GM21528 (cell line): ENCODE measurements at regions not wholly inside any gene's neighbourhood (a gene's known extent, or its start where the extent isn't known, plus 50 kb on each side); places are given as distances from the start of the nearest gene placed in this dataset.

ENCODE experiments used
- ATAC-seq: cut with Tn5 transposase; IDR thresholded peaks from one replicate; pipeline ENCODE4 v1.9.1; 2021; ENCODE audit warnings: mild to moderate bottlenecking, moderate library complexity; ENCODE audit not compliant: unreplicated experiment, low FRiP score

DNA sequence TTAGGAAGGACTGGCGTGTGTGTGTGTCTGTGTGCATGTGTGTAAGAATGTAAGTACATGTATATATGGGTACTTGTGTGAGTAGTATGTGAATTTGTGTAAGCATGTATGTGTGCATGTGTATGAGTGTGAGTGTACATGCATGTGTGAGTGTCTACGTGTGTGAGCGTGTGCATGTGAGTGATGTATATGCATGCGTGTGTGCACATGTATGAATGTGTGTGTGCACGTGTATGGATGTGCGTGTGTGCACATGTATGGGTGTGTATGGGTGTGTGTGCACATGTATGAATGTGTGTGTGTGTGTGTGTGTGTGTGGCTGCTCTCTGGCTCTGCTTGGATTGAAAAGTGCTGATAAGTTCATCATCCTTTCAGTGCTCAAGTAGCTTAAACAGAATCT lies 154.5 kb downstream of the TENT4A start:
- no peak for ATAC-seq

DNA sequence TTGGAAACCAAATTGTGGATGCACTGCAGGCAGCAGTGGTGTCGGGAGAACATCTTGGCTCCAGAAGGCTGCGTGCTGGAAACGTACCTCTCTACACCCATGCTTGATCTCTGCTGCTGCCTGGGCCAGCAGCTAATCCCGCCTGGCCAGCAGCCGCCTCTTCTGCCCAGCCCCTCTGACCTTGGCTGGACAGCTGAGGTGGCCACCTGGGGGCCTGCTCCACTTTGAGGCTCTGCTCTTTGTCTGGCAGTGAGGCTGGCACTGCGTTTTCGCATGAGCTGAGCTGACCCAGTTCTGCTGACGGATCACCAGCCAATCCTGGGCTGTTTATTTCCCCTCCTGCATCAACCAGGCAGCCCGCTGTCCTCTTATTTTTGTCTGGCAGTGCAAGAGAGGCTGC lies 154.9 kb downstream of the TENT4A start:
- no peak for ATAC-seq

DNA sequence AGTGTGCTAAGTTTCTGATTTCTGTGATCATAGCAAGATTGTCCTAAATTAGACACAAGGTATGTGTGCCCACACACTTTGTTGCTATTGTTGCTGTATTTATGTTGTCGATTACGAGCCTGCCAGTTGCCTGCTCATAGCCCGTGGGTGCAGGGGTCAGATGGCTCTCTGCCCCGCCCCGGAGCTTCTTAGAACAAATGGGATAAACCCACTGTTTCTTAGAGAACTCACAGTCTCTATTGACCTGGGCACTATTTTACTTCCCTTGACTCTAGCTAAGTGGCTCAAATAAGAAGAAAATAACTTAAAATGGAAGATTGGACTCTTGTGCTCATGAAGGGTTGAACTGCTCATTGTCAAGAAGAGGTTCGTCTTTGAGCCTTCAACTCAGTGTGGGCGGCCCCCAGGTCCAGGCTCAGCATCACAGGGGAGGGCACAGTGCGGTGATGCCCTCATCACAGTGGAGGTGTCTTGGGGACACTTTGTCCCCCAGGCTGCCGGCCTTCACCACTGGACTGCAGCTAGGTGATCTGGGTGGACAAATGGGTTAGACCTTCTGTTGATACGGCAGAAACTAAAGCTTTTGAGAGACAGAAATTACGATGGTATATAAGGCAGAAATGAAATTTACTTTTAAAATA lies 155.5 kb downstream of the TENT4A start:
- no peak for ATAC-seq

DNA sequence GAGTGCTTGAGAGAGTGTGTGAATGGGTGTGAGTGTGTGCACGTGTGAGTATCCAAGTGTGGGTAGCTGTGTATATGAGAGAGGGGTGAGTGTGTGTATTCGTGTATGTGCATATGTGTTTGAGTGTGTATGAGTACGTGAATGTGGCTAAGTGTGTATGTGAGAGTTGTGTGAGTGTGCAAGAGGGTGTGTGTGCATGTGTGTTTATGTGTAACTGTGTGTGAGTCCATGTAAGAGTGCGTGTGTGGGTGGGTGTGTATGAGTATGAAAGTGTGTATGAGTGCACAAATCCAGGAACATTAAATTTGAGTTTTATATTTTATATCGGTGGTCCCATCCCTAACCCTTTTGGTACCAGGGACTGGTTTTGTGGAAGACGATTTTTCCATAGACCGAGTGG lies 156.4 kb downstream of the TENT4A start:
- no peak for ATAC-seq

DNA sequence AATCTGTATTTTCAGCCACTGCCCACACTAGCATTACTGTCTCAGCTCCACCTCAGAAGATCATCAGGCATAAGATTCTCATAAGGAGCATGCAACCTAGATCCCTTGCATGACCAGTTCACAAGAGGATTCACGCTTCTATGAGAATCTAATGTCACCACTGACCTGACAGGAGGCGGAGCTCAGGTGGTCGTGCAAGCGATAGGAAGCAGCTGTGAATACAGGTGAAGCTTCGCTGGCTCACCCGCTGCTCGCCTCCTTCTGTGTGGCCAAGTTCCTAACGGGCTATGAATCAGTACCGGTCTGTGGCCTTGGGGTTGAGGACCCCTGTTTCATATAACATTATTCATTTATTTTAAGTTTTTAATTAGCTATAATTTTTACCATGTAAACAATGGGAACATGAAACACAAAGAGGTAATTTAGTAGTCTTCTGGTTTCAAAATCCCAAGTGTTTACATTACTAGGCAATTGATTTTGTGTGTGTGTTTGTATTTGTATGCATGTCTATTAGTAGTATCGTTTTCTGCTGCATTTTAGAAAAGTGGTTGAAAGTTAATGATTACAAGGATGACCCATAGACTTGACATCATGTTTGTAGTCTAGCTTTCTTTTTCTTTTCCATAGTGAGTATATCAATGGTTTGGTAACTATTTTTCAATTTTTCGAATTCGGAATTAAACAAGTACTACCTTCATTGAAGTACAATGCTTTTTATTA lies 159.4 kb downstream of the TENT4A start:
- ATAC-seq: no peak

DNA sequence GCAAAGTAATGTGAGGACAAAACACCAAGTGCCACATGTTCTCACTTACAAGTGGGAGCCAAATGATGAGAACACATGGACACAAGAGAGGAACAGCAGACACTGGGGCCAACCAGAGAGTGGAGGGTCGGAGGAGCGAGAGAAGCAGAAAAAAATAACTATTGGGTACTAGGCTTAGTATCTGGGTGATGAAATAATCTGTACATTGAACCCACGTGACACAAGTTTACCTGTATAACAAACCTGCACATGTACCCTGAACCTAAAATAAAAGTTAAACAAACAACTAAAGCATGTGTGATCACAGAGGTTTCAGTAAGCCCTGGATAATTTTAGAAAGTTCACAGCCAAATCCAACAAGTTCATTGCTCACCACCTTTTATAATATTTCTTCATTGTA lies 160.1 kb downstream of the TENT4A start:
- no peak for ATAC-seq

DNA sequence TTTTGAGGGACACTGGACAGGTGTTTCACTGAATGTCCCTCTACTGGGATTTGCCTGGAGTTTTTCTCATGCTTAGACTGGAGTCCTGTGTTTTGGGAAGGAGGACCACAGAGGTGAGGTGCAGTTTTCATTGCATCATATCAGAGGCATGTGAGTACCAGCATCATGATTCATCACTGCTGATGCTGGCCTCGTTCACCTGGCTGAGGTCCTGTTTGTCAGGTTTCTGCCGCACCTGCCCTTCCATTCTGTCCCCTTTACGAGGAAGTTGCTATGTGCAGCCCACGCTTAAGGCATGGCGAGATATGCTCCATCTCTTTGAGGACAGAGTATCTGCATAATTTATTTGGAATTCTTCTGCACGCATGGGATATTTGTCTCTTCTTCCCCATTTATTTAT lies 162.1 kb downstream of the TENT4A start:
- ATAC-seq: no peak

DNA sequence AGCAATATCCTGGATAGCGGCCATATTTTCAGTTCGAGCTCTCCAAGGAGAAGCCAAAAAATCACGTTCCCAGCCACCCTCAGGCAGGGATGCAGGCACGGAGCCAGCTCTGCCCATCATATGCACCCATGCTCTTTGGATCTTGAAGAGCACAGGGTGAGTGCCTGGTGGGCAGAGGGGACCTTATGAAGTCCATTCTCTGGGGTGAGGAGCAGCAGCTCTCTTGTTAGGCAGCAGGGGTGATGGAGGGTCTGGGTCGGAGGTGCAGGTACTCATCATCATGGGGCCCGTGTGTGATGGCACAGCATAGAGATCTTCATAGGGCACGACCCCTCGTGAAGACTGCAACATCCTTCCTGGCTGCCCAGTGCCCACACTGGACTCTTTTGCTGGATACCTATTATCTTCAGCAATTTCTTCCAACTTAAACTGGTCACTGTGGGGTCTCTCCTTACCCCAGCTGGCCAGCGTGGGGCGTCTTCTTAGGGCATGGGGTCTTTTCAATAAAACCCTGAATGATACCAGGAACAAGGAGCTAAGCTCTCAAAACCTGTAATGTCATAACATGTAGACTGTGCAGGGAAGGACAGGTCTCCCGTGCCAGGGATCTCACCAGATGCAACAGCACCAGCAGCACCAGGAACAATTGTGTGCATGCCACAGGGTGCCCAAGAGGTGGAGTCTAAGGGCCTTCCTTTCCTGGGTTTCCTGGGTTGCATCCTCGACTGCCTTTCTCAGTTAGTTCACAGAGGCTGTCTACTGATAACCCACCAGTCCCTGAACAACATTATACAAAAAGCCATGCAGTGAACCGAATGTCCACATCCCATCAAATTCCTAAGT lies 165.0 kb downstream of the TENT4A start:
- ATAC-seq: no peak

DNA sequence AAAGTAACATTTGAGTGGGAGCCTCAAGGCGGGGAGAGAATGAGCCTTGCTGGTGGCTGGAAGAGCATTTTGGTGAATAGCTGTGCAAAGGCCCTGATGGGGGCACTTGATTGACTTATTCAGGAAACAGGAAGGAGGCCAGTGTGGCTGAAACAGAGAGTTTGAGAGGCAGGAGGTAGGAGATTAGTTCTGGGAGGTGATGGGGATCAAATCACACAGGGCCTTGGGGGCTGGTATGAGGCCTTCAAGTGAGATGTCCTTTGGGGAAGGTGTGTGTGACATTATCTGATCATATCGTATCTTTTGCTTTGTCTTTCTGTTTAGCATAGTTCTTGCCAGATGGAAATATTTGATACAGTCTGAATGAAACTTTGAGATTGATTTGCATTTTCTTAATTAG lies 172.3 kb downstream of the TENT4A start:
- ATAC-seq: no peak

DNA sequence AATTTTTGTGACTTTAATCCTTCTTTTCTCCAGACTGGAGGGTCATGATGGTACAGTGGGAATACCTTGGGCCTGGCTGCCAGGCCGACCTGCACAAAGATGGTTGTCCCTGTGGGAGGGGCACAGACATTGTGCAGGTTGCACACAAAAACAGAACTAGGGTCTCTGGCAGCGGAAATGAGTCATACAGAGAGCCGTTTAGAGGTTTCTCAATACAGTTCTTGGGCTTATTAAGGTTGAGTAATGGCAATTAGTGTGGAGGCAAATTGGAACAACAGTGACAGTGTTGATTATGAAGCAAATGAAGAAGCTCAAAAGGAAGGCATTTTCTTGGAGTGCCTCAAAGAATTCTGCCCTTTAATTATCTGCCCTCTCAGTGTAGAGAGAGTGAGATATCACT lies 173.6 kb downstream of the TENT4A start:
- no peak for ATAC-seq

DNA sequence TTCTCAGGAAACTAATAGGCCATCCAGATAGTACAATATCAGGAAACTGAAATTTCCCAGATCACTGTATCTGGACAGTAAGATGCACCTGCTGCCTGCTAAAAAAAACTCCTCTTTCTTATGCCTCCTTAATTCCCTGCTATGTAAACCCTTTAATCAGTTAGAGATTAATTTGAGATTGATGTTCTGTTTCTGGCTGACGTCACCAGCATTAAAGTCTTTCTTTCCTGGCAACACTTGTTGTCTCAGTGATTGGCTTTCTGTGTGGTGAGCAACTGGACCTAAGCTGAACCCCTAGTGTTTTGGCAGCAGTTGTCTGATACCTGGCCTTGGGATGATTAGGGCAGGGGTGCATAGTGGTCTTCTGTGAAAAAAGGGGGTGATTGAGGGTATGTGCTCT lies 175.8 kb downstream of the TENT4A start:
- ATAC-seq: no peak

DNA sequence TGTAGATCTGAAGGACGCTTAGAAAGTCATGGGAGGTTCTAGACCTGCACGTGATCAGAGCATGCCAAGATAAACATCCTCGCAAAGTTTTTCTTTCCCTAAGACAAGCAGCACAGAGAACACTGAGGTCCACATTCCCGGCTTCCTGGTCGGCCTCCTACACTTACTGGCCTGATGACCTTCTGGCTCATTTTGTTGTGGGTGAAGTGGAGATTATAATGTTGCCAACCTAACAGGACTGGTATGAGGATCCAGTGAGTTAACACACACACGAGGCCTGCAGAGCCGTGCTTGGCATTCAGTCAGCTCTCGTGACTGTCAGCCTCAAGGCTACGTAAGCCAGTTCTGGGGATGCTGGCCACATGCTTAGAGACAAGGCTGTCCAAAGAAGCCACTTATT lies 186.0 kb downstream of the TENT4A start:
- ATAC-seq: no peak

DNA sequence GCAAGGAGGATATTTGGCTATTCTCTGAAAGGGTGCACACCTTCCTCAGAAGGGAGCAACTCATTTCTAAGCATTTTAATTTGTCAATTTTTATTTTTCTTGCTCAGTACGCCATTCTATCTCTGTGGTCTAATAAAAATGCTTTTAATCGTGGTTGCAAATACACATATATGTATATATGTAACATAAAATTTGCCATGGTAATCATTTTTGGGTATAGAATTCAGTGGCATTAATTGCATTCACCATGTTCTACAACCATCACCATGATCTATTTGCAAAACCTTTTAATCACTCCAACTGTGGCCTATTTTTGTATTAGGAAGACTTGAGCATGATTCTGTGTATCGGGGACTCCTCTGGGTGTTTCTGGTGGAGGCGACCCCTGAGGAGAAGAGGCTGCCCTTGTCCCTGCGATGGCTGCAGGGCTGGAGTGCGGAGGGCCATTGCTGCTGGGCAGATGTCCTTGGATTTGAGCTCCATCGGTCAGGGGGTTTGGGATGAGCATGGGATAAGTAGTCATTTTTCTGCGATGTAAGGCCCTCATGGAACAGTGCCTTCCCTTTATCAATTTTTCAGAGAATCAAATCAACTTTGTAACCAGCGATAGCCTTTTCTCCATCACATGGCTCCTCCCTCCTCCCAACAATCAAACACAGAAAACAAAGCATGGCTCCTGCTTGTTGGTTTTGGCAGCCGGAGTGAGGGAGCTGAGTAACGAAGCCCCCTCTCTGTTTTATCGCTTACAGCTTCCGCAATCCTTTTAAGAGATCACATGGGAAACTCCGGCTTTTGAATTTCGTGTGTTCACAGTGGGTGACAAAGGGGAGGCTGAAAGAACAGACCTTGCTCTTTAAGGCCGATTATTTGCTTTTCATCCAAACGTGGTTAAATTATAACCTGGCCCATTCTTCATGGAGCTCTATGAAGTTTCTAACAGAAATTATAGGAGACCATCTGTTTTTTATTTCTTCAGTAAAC lies 187.3 kb downstream of the TENT4A start:
- no peak for ATAC-seq

DNA sequence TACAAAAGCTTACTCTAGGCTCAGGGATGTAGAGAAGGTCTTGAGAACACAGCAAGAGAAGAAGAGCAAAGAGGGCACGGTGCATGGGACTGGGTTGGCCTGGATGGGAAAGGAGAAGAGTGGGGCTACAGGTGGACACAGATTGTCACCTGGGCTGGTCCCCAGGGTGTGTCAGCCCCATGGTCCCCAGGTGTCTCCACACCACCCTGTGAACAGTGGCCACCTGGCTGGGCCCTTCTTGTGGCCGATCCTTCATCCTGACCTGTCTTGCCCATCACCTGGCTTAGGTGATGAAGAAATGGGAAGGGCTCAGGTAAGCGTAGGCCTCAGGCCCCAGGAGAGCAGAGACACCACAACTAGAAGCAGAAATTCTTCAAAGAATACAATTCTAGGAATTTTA lies 188.9 kb downstream of the TENT4A start:
- no peak for ATAC-seq

DNA sequence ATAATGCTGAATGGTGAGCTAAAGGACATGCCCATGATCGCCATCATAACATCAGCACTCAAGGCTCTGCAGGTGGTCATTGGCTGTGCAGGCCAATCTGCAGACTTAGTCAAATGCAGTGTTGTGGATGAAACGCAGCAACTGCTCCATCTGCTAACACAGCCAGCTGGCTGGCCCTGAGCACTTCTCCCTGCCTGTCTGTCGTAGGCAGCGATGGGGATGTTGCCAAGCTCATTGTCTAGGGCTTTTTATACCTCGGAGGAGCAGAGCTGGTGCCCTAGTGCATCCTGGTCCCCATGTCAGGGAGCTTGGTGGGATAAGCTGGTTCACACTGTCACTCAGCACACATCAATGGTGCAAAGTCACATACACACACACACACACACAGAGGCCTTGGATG lies 189.4 kb downstream of the TENT4A start:
- ATAC-seq: no peak

DNA sequence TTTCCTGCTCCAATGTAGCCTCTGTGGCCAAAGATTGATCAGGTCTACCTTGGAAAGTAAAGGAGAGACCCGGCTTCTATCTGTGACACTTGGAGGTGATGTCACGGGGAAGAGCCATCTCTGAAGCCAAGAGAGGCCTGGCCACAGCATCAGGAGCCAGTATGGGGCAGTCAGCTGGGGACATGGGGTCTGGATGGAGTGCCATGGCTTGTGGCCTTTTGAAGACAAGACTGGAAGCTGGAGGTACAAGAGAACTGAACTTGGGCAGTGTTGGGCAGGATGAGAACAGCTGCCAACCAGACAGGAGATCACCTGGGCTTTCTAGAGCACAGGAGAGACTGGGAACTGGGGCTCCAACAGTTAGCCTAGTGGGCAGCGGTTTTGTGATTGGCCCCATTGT lies 190.7 kb downstream of the TENT4A start:
- ATAC-seq: no peak

DNA sequence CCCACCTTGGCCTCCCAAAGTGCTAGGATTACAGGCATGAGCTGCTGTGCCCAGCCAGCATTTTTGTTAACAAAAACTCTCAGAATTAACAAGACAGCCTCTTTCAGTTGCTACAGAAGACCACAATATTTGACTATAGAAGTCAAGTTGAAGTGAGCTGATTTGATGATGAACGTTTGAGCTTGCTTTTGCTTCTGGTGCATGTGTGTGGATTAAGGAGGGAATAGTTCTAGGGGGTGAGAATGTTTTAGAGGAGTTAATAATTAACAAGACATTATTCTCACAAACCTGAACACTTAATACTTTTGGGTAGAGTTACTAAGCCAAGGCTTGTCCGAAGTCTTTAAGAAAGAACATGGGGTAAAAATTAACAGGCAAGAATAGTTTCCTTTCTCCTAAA lies 191.6 kb downstream of the TENT4A start:
- no peak for ATAC-seq

DNA sequence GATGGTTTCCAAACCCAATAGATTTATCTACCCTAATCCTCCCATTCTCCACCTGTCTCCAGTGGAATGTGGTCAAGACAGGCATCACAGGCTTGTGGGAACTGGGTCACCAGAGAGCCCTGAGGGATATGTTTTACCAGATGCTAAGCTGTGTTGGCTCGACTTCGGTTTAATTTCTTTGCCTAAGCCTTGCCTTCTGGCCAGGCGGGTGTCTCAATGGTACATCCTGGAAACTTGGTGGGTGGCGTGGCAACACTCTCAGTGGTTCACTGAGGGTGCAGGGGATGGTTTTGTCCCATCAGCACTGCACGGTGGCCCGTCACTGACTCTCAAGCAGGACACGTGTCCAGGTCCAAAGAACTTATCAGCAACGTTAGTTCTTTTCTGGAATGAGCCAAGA lies 192.2 kb downstream of the TENT4A start:
- ATAC-seq: no peak

DNA sequence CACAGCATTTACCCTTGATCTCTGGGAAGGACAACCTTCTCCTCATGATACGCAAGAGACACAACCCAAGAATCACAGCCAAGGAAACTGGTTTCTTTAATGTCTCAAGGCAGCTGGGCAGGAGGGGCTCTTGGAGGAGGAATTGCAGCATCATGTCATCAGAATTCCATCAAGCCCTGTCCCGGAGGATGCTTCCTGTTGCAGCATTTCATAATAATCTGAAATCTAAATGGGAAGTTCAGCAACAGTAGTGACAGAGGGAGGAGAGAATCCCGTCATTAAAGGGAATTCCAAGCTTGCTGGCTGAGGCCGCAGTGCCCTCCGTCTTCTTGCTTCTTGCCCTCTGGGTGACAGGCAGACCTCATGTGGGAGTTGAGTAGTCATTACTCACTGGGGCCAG lies 192.7 kb downstream of the TENT4A start:
- no peak for ATAC-seq

DNA sequence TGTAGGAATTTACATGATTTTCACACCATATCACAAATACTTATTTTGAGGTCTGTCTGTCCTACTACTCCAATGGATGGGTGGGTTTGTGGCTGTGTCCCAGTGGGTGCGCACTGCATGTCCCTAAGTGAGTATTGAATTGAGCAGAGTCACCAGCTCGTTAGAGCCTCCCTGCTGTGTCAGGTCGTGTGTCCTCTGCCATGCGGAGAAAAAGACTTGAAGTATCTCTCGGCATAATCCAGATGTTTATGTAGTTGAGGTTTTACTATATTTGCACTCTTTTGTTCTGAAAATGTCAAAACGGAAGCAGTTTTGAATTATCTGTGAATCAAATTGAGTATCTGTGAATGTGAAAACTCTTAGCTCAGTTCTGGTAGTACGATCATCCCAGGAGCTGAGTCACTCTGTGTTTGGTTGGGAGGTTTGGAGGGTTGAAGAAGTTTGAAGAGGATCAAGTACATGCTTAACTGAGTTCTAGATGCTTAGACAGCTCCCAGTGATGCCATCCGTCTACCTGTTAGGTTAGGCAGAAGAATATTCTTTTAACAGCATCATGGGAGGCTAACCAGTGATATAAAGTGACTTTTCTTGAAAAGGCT lies 194.2 kb downstream of the TENT4A start:
- ATAC-seq: no peak
